ENCODE measurements at regions not wholly inside any gene's neighbourhood (a gene's known extent, or its start where the extent isn't known, plus 50 kb on each side); places are given as distances from the start of the nearest gene placed in this dataset.

DNA sequence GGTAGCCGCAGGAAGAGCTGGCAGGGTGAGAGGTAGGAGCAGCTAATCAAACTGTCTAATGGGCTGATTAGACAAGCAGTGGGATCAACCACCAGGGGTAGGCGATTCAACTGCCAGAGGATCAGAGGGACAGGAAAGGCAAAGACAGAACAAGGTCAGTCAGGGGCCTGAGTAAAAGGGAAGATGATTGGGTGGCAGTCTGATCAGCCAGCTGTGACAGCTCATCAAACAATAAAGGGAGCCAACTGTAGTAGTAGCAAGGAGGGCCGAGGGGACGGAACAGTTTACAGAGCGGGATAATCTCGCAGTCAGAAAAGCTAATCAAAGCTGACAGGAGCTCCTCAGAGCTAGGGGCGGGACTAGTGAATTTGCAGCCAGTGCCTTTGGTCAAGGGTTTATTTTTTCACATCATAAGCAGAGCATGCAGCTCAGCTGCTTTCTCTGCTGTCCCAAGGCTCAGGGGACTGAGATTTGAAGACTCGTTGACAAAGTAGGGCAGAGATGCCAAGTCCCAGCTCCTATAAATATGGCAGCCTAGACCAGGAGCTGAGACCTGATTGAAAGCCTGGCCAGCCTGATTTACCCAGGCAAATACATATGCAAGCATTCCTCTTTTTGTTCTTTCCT lies 418.2 kb downstream of the GABRG2 start:
- H3K9me3 ChIP-seq: no peaks in the 10 kb centered on the region
- intact Hi-C loops (cut with DNase I): no loop called here
- no peak overlapping the region for H3K27ac ChIP-seq
- H3K4me3 ChIP-seq: no peak overlapping the region
- TF ChIP-seq, protein P1, sequence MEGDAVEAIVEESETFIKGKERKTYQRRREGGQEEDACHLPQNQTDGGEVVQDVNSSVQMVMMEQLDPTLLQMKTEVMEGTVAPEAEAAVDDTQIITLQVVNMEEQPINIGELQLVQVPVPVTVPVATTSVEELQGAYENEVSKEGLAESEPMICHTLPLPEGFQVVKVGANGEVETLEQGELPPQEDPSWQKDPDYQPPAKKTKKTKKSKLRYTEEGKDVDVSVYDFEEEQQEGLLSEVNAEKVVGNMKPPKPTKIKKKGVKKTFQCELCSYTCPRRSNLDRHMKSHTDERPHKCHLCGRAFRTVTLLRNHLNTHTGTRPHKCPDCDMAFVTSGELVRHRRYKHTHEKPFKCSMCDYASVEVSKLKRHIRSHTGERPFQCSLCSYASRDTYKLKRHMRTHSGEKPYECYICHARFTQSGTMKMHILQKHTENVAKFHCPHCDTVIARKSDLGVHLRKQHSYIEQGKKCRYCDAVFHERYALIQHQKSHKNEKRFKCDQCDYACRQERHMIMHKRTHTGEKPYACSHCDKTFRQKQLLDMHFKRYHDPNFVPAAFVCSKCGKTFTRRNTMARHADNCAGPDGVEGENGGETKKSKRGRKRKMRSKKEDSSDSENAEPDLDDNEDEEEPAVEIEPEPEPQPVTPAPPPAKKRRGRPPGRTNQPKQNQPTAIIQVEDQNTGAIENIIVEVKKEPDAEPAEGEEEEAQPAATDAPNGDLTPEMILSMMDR (IDR thresholded peaks at IDR 0.05): no peak
- H3K36me3 ChIP-seq: no peaks in the 10 kb centered on the region
- no peaks in the 10 kb centered on the region for H3K4me1 ChIP-seq
- H3K27me3 ChIP-seq: no peaks in the 10 kb centered on the region
- DNase-seq (ENCODE audit: low spot score in 2 of 2): no peak

- TF ChIP-seq, protein P1 (IDR thresholded peaks at IDR 0.05): no peak
- H3K36me3 ChIP-seq: no peaks in the 10 kb centered on the region
- intact Hi-C loops (cut with DNase I): no loop called here
Observed at GRCh38 chr5:162487528-162488525, 420.3 kb downstream of the GABRG2 start.

GRCh38 chr5:162496100-162496808 lies 428.7 kb downstream of the GABRG2 start:
- no peak for DNase-seq (ENCODE audit: low spot score in 2 of 2)
- no peaks in the 10 kb centered on the region for H3K27me3 ChIP-seq
- H3K4me1 ChIP-seq: no peaks in the 10 kb centered on the region
- no peak overlapping the region for H3K4me3 ChIP-seq
- intact Hi-C loops (cut with DNase I): no loop called here
- no peaks in the 10 kb centered on the region for H3K9me3 ChIP-seq
- no peak overlapping the region for H3K27ac ChIP-seq
- TF ChIP-seq, protein P1 (IDR thresholded peaks at IDR 0.05): no peak
- H3K36me3 ChIP-seq: no peaks in the 10 kb centered on the region

More at GRCh38 chr5:162487528-162488525, 420.3 kb downstream of the GABRG2 start:
- Histone ChIP-seq H3K27me3 (no peaks in the 10 kb centered on the region), H3K9me3 (no peaks in the 10 kb centered on the region), H3K4me1 (no peaks in the 10 kb centered on the region), H3K4me3 (no peak overlapping the region), H3K27ac (no peak overlapping the region)
- no peak for DNase-seq (ENCODE audit: low spot score in 2 of 2)

- TF ChIP-seq, protein P1 (IDR thresholded peaks at IDR 0.05): no peak
Observed at GRCh38 chr5:162497455-162497854, 429.9 kb downstream of the GABRG2 start.

GRCh38 chr5:162502780-162503179 lies 435.2 kb downstream of the GABRG2 start:
- intact Hi-C loops (cut with DNase I): no loop called here

More at GRCh38 chr5:162497455-162497854, 429.9 kb downstream of the GABRG2 start:
- H3K4me1 ChIP-seq: no peaks in the 10 kb centered on the region
- H3K27ac ChIP-seq: no peak overlapping the region
- no peaks in the 10 kb centered on the region for H3K9me3 ChIP-seq
- DNase-seq (ENCODE audit: low spot score in 2 of 2): no peak
- intact Hi-C loops (cut with DNase I): no loop called here
- H3K27me3 ChIP-seq: no peaks in the 10 kb centered on the region
- no peak overlapping the region for H3K4me3 ChIP-seq
- H3K36me3 ChIP-seq: no peaks in the 10 kb centered on the region

More at GRCh38 chr5:162502780-162503179, 435.2 kb downstream of the GABRG2 start:
- H3K27me3 ChIP-seq: no peaks in the 10 kb centered on the region
- H3K4me1 ChIP-seq: no peaks in the 10 kb centered on the region
- no peak for DNase-seq (ENCODE audit: low spot score in 2 of 2)
- H3K36me3 ChIP-seq: no peaks in the 10 kb centered on the region
- no peak overlapping the region for H3K4me3 ChIP-seq
- TF ChIP-seq, protein P1 (IDR thresholded peaks at IDR 0.05): no peak
- H3K9me3 ChIP-seq: no peaks in the 10 kb centered on the region
- no peak overlapping the region for H3K27ac ChIP-seq
